ENCODE measurements at regions not wholly inside any gene's neighbourhood (a gene's known extent, or its start where the extent isn't known, plus 50 kb on each side); places are given as distances from the start of the nearest gene placed in this dataset.

- TF ChIP-seq KDM5B (IDR thresholded peaks at IDR 0.05; ENCODE audit: insufficient replicate concordance, low read depth, low read length) (no peak), ERF (CRISPR knock-in tag; IDR thresholded peaks at IDR 0.05) (no peak), DIDO1 (tag; IDR thresholded peaks at IDR 0.05; ENCODE audit: low read depth) (no peak), ZNF785 (CRISPR knock-in tag; IDR thresholded peaks at IDR 0.05) (no peak), JUN (IDR thresholded peaks at IDR 0.05; ENCODE audit: borderline replicate concordance, low read depth, low read length) (no peak), JUN (CRISPR knock-in tag; IDR thresholded peaks at IDR 0.05; ENCODE audit: borderline replicate concordance) (no peak), ELF1 (tag; IDR thresholded peaks at IDR 0.05) (no peak), TSHZ1 (CRISPR knock-in tag; IDR thresholded peaks at IDR 0.05) (no peak), PHTF2 (CRISPR knock-in tag; IDR thresholded peaks at IDR 0.05) (no peak), SRSF3 (IDR thresholded peaks at IDR 0.05; ENCODE audit: insufficient read depth, low read length) (no peak), ZFX (CRISPR knock-in tag; IDR thresholded peaks at IDR 0.05) (no peak)
Measured at GRCh38 chr4:11599064-11599463, 170.4 kb upstream of the HS3ST1 start.

More at GRCh38 chr4:11599064-11599463, 170.4 kb upstream of the HS3ST1 start:
- FAIRE-seq (no peak), ATAC-seq (no peak), DNase-seq (ENCODE audit: extremely low read depth in 1 of 4, low spot score in 3 of 4) (no peak)
- H3K4me1 ChIP-seq (replicated peaks in 1 of 2; ENCODE audit: control insufficient read depth in 2 of 2, insufficient read depth in 2 of 2, low read length in 2 of 2): no peaks in the 10 kb centered on the region
- no peak overlapping the region for H3K4me3 ChIP-seq
- ChIA-PET CTCF (ENCODE audit: low intra/inter-chr PET ratio) (no interaction called here), POLR2A (no interaction called here)
- H3K79me2 ChIP-seq (ENCODE audit: control insufficient read depth, insufficient read depth, low read length): no peaks in the 10 kb centered on the region
- no peaks in the 10 kb centered on the region for H3K9me1 ChIP-seq (ENCODE audit: control insufficient read depth, insufficient read depth, low read length)
- H3K27me3 ChIP-seq (ENCODE audit: control insufficient read depth in 2 of 2, insufficient read depth in 2 of 2, low read length in 2 of 2): no peaks in the 10 kb centered on the region
- no peak overlapping the region for H3K4me2 ChIP-seq (ENCODE audit: insufficient read depth, low read length)
- no peak overlapping the region for H2AFZ ChIP-seq (ENCODE audit: low read depth, low read length)
- no peaks in the 10 kb centered on the region for H3K9me3 ChIP-seq (replicated peaks; ENCODE audit: control insufficient read depth, insufficient read depth, low read depth, low read length)
- in situ Hi-C loops (cut with MboI) (no loop called here), intact Hi-C loops (cut with micrococcal nuclease) (no loop called here)
- H3K27ac ChIP-seq (ENCODE audit: extremely low read depth, low read depth, low read length): no peak overlapping the region
- no peaks in the 10 kb centered on the region for H4K20me1 ChIP-seq (replicated peaks; ENCODE audit: control insufficient read depth, insufficient read depth, low read length)
- no peak overlapping the region for H3K9ac ChIP-seq (ENCODE audit: insufficient read depth in 1 of 2, low read depth in 2 of 2, low read length in 2 of 2)
- 0% methylated on average over 1 of the region's 1 CpG for WGBS (ENCODE audit: insufficient coverage, low coverage, missing lambda C conversion rate)
- H3K36me3 ChIP-seq (ENCODE audit: control insufficient read depth, insufficient read depth, low read length): no peaks in the 10 kb centered on the region
- no TSS peak for BruUV-seq (replicated peaks)

All from K562 (cell line).